Cardiac fibroblast (primary cell): ENCODE measurements at regions not wholly inside any gene's neighbourhood (a gene's known extent, or its start where the extent isn't known, plus 50 kb on each side); places are given as distances from the start of the nearest gene placed in this dataset.

Experiments used
- DNase-seq, 2 donors: peaks; one replicate each; pipeline versions ENCODE4 v3.0.0 to v3.0.0-alpha.2; 2010; ENCODE audit warnings: low read depth in 2 of 2
- H3K4me3 ChIP-seq, 2 donors: replicated peaks in 1 of 2; 1 replicate in 1 of 2; 2 replicates in 1 of 2; pipeline ENCODE4 v1.5.1; 2011; ENCODE audit warnings: low read depth in 2 of 2, low read length in 2 of 2, mild to moderate bottlenecking in 2 of 2, moderate library complexity in 1 of 2
- TF ChIP-seq, protein P1 (sequence below): IDR thresholded peaks from one replicate; pipeline ENCODE4 v1.5.1; 2011; ENCODE audit warnings: low read depth, mild to moderate bottlenecking, low read length, inconsistent platforms

DNA sequence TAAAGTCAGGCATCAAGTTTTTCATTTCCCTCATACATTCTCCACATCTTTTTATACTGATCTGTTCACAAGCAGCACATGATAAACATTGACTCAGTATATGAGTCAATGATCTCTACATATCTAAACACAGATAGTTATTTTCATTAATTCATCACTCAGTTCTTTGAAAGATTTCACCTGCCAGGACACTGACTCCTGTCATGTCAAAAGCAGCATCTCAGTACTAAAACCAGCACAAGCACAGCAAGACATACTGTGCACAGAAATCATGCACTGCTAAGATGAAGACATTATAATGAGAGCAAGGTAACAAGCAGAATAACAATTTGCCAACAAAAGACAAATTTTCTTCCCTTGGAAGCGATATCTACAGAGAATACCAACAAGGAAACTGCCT is 206.1 kb upstream of the COX7C start:
- TF ChIP-seq, protein P1, sequence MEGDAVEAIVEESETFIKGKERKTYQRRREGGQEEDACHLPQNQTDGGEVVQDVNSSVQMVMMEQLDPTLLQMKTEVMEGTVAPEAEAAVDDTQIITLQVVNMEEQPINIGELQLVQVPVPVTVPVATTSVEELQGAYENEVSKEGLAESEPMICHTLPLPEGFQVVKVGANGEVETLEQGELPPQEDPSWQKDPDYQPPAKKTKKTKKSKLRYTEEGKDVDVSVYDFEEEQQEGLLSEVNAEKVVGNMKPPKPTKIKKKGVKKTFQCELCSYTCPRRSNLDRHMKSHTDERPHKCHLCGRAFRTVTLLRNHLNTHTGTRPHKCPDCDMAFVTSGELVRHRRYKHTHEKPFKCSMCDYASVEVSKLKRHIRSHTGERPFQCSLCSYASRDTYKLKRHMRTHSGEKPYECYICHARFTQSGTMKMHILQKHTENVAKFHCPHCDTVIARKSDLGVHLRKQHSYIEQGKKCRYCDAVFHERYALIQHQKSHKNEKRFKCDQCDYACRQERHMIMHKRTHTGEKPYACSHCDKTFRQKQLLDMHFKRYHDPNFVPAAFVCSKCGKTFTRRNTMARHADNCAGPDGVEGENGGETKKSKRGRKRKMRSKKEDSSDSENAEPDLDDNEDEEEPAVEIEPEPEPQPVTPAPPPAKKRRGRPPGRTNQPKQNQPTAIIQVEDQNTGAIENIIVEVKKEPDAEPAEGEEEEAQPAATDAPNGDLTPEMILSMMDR = no peak
- no peak for DNase-seq
- no peak overlapping the region for H3K4me3 ChIP-seq

DNA sequence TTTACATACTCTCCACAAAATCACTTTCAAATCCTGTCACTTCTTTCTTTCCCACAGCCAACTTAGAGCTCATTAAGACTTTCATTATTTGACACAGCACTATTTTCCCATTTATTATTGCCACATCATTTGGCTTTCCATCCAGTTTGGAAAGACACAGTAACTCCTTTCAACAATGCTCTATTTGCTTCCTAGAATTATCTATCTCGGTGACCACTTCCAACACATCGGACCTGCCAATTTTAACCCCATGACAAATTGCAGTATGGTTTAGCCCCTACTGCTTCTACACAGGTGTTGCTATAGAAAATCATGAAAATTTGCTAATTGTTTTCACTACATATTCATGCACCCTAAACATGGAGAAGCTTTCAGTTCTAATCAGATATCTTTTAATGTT is 190.6 kb upstream of the COX7C start:
- TF ChIP-seq, protein P1 = no peak
- H3K4me3 ChIP-seq = no peak overlapping the region
- DNase-seq = no peak

DNA sequence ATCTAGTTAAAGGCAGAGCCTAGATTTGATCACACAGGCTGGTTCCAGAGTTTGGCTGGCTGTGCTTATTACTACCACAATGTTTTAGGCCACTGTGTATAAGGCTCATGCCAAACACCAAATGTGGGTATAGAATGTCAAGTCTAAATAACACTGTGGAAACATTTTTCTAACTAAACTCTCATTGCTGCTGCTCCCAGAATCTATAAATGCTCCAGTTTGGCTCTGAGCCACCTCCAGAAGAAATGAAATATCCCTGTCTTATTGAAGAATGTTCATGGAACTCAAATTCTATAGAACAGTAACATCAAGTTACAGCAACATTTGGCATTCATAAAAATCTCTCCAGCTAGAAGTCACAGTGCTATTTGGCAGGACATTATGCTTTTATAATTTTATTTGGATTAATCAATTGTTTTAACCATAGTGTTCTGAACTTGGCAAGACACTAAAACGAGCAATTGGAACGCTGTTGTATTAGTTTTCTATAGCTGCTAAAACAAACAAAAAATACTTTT is 178.1 kb upstream of the COX7C start:
- DNase-seq = no peak
- H3K4me3 ChIP-seq = no peak overlapping the region
- TF ChIP-seq, protein P1 = no peak

DNA sequence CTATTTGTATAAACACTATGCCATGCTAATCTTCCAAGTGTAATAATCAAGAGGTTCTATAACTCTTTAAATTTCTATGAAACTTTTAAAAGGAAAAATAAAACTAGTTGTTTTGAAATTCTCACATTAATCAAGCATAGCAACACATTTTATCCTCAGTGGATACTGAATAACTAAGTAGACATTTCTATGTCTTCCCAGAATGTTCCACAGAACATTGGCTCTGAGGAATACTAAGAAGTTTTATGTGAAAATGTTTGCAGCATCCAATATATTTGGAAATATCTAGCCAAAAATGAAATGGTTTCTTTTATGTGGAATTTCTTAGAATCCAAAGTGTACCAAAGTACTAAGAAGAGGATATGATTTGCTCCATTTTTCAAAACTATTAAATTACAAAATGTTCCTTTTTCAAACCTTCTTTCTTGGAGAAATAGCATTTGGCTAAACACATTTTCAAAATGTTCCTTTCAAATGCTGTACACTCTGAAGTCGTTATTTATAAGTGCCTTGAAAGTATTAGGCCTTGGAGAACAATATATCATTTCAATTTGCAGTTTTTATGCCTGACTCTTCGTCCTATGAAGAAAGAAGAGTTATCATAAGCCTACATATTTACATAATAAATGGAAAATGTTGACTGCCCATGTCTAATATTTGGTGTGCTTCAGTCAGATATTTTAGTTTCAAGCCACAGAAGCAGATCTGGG is 175.6 kb upstream of the COX7C start:
- no peak overlapping the region for H3K4me3 ChIP-seq
- TF ChIP-seq, protein P1 = no peak
- DNase-seq = no peak

DNA sequence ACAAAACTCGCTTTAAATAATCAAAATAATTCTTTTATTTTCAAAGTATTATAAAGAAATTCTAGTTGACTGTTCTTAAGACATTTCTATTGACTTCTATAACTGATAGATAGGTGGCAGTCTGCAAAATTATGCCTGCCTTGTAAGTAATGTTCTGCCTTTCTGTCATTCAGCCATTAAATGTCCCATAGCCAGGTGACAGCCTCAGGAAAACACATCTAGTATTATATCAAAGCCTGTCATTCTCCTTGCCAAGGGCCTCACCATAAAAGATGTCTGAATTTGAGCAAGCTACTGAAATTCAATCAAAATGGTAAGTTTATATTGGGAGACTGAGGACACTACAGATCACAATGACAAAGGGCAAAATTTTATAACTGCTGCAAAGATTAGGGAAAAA is 170.4 kb upstream of the COX7C start:
- TF ChIP-seq, protein P1 = no peak
- DNase-seq = no peak
- no peak overlapping the region for H3K4me3 ChIP-seq

DNA sequence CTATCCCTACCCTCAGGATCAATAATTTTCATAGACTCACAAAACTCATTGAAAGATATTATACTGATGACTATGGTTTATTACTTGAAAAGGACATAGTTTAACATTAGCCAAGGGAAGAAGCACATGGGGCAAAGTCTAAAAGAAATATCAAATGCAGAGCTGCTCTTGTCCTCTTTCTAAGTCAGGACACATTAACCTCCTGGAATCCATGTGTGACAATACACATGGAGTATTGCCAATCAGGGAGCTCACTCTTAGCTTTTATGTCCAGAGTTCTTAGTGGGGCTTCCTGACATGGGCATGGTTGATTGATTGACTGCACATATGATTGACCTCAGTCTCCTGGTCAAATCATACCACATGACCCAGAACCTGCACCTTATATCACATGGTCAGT is 165.5 kb upstream of the COX7C start:
- H3K4me3 ChIP-seq = no peak overlapping the region
- TF ChIP-seq, protein P1 = no peak
- DNase-seq = no peak

DNA sequence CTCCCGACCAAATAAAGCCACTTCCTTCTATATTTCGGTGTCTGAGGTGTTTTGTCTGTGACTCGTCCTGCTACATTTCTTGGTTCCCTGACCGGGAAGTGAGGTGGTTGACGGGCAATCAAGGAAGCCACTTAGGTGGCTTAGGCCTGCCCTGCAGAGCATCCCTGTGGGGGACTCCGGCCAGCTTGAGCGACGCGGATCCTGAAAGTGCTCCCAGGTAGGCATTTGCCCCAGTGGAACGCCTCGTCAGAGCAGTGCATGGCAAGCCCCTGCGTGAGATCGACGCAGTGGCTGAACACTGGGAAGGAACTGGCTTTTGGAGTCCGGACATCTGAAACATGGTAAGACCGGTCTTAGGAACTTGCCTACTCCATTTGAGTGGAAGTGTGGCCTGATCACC is 157.2 kb upstream of the COX7C start:
- DNase-seq = no peak
- TF ChIP-seq, protein P1 = no peak
- H3K4me3 ChIP-seq = no peak overlapping the region
